K562 (cell line): ENCODE measurements at regions not wholly inside any gene's neighbourhood (a gene's known extent, or its start where the extent isn't known, plus 50 kb on each side); places are given as distances from the start of the nearest gene placed in this dataset.
A peak's percentile ranks its signal among the peaks of the same experiment; 100 is the strongest.

ENCODE experiments used
- ATF2 ChIP-seq: sonication (generic); formaldehyde crosslinking; IDR thresholded peaks from 2 replicates; pipeline ENCODE4 v1.8.1; 2022; ENCODE audit warnings: missing genetic modification reagents
- CBX5 ChIP-seq: IDR thresholded peaks from 2 replicates; pipeline ENCODE4 v1.6.1; 2014; ENCODE audit warnings: low read depth, borderline replicate concordance
- CCAR2 ChIP-seq: fragments of 200-400 bp; formaldehyde crosslinking; IDR thresholded peaks from 2 replicates; pipeline ENCODE4 v1.6.1; 2017; ENCODE audit warnings: mild to moderate bottlenecking, low read depth, low read length
- CHCHD3 ChIP-seq: fragments of 250-450 bp; sonication (Bioruptor Pico); IDR thresholded peaks from 2 replicates; pipeline ENCODE4 v2.1.2; 2022; ENCODE audit warnings: mild to moderate bottlenecking
- ESRRA ChIP-seq: fragments of 450-650 bp; IDR thresholded peaks from 2 replicates; pipeline ENCODE4 v1.6.1; 2014; ENCODE audit warnings: low read depth, mild to moderate bottlenecking, moderate library complexity, borderline replicate concordance
- ETV5 ChIP-seq: sonication (generic); formaldehyde crosslinking; IDR thresholded peaks from 2 replicates; pipeline ENCODE4 v1.4.0; 2020; ENCODE audit warnings: low read depth, mild to moderate bottlenecking, missing genetic modification reagents
- HMBOX1 ChIP-seq: sonication (generic); IDR thresholded peaks from 2 replicates; pipeline ENCODE4 v1.6.1; 2016
- ID3 ChIP-seq, 2 experiments: fragments of 250-450 bp in 1 of 2; fragments of 450-650 bp in 1 of 2; sonication (Bioruptor Pico) in 1 of 2; IDR thresholded peaks; 2 replicates each; pipeline versions ENCODE4 v1.6.1 to v1.8.0; 2016 to 2021; ENCODE audit warnings: mild to moderate bottlenecking in 2 of 2, moderate library complexity in 2 of 2, missing compliant biosample characterization in 1 of 2, missing genetic modification characterization in 1 of 2
- ILK ChIP-seq: fragments of 450-650 bp; IDR thresholded peaks from 2 replicates; pipeline ENCODE4 v1.6.1; 2016; ENCODE audit warnings: missing genetic modification characterization, low read depth, mild to moderate bottlenecking, missing compliant biosample characterization, moderate library complexity, borderline replicate concordance
- KDM4B ChIP-seq, 2 experiments: fragments of 450-650 bp in 1 of 2; sonication (generic) in 1 of 2; IDR thresholded peaks; 2 replicates each; pipeline ENCODE4 v1.6.1; 2016 to 2017; ENCODE audit warnings: borderline replicate concordance in 2 of 2, antibody characterized with exemption in 1 of 2, low read depth in 1 of 2, mild to moderate bottlenecking in 1 of 2
- LEF1 ChIP-seq: fragments of 450-650 bp; IDR thresholded peaks from 2 replicates; pipeline ENCODE4 v1.6.1; 2016; ENCODE audit warnings: mild to moderate bottlenecking
- PHF20 ChIP-seq: fragments of 450-650 bp; IDR thresholded peaks from 2 replicates; pipeline ENCODE4 v1.6.1; 2018; ENCODE audit not compliant: partially characterized antibody
- PHF8 ChIP-seq: fragments of 200-600 bp; sonication (generic); IDR thresholded peaks from 2 replicates; pipeline ENCODE4 v1.6.1; 2012; ENCODE audit warnings: mixed run types, mild to moderate bottlenecking, inconsistent platforms, low read length, moderate library complexity, borderline replicate concordance
- POLR2AphosphoS5 ChIP-seq: IDR thresholded peaks from 2 replicates; pipeline ENCODE4 v1.6.1; 2011; ENCODE audit warnings: mild to moderate bottlenecking, low read depth, low read length, moderate library complexity; ENCODE audit not compliant: control insufficient read depth, insufficient read depth
- PYGO2 ChIP-seq: fragments of 450-650 bp; IDR thresholded peaks from 2 replicates; pipeline ENCODE4 v1.6.1; 2016; ENCODE audit warnings: mild to moderate bottlenecking, missing genetic modification characterization, moderate library complexity, missing compliant biosample characterization
- RFX5 ChIP-seq: IDR thresholded peaks from 2 replicates; pipeline ENCODE4 v1.6.1; 2011; ENCODE audit warnings: low read depth, mild to moderate bottlenecking, improper control_type of control experiment, low read length
- SIN3A ChIP-seq, 2 experiments: fragments of 150-350 bp in 1 of 2; IDR thresholded peaks; 2 replicates each; pipeline ENCODE4 v1.6.1; 2011 to 2016; ENCODE audit warnings: borderline replicate concordance in 2 of 2, low read depth in 2 of 2, low read length in 2 of 2, mild to moderate bottlenecking in 2 of 2, moderate library complexity in 2 of 2; ENCODE audit not compliant: control insufficient read depth in 1 of 2
- SMARCA5 ChIP-seq: fragments of 450-650 bp; IDR thresholded peaks from 2 replicates; pipeline ENCODE4 v1.6.1; 2016
- SMARCB1 ChIP-seq: IDR thresholded peaks from 2 replicates; pipeline ENCODE4 v1.6.1; 2011; ENCODE audit warnings: improper control_type of control experiment, low read depth; ENCODE audit not compliant: insufficient read length
- SPI1 ChIP-seq: IDR thresholded peaks from 2 replicates; pipeline ENCODE4 v1.6.1; 2011; ENCODE audit warnings: low read depth, low read length, control low read depth, borderline replicate concordance
- TBP ChIP-seq: optimal IDR thresholded peaks from 2 replicates; pipeline ENCODE3; 2011; ENCODE audit warnings: low read depth, low read length, improper control_type of control experiment
- USF2 ChIP-seq: sonication (generic); formaldehyde crosslinking; IDR thresholded peaks from 2 replicates; pipeline ENCODE4 v1.5.0; 2020; ENCODE audit warnings: missing genetic modification reagents
- ZNF184 ChIP-seq: sonication (generic); formaldehyde crosslinking; IDR thresholded peaks from 2 replicates; pipeline ENCODE4 v1.5.0; 2020; ENCODE audit warnings: missing genetic modification reagents
- ZNF24 ChIP-seq: fragments of 450-650 bp; IDR thresholded peaks from 2 replicates; pipeline ENCODE4 v1.6.1; 2016
- ZNF41 ChIP-seq: fragments of 250-450 bp; sonication (Bioruptor Pico); conservative IDR thresholded peaks from 2 replicates; pipeline ENCODE4 v1.4.0; 2020; ENCODE audit warnings: mild to moderate bottlenecking
- ZNF695 ChIP-seq: fragments of 450-650 bp; formaldehyde crosslinking; IDR thresholded peaks from 2 replicates; pipeline ENCODE4 v1.4.0; 2020; ENCODE audit warnings: mild to moderate bottlenecking, moderate library complexity
- ZNF778 ChIP-seq: fragments of 450-650 bp; formaldehyde crosslinking; IDR thresholded peaks from 2 replicates; pipeline ENCODE4 v1.4.0; 2020; ENCODE audit warnings: mild to moderate bottlenecking, moderate library complexity

GRCh38 chr4:15149839-15150592, 147.7 kb downstream of the CPEB2 start (continued):
- TF ChIP-seq HMBOX1 (no peak), TBP (no peak), ZNF24 (no peak), PHF8 (no peak), CCAR2 (no peak), ZNF41 (CRISPR knock-in tag) (no peak), POLR2AphosphoS5 (peak; percentile 19; the same call in 1 of the 2 replicates), ETV5 (CRISPR knock-in tag) (no peak), ILK (tag) (no peak), SIN3A (IDR thresholded peaks at IDR 0.05; ENCODE audit: borderline replicate concordance in 2 of 2, control insufficient read depth in 1 of 2, low read depth in 2 of 2, low read length in 2 of 2) (peak; percentile 62 to 84; a peak in 2 of 4 replicates), ZNF778 (no peak), ATF2 (CRISPR knock-in tag) (no peak), SMARCB1 (peak; percentile 71), LEF1 (peak; percentile 54; the same call in 1 of the 2 replicates), RFX5 (no peak), SMARCA5 (no peak), CBX5 (no peak), ZNF184 (CRISPR knock-in tag) (no peak), PYGO2 (tag) (no peak), ESRRA (no peak), USF2 (CRISPR knock-in tag) (no peak), PHF20 (no peak), CHCHD3 (CRISPR knock-in tag) (no peak), SPI1 (no peak), ID3 (CRISPR knock-in tag; IDR thresholded peaks at IDR 0.05) (no peak), ID3 (tag; IDR thresholded peaks at IDR 0.05) (no peak), KDM4B (IDR thresholded peaks at IDR 0.05; ENCODE audit: borderline replicate concordance in 2 of 2, low read depth in 1 of 2) (no peak), ZNF695 (CRISPR knock-in tag) (no peak)
